Adrenal gland (tissue), 5 donors: ENCODE measurements at regions not wholly inside any gene's neighbourhood (a gene's known extent, or its start where the extent isn't known, plus 50 kb on each side); places are given as distances from the start of the nearest gene placed in this dataset.

ENCODE experiments used
- CTCF ChIP-seq, 6 experiments: fragments of 450-650 bp in 4 of 6; fragments of 200-600 bp in 2 of 6; sonication (generic) in 1 of 6; IDR thresholded peaks; 1 replicate in 5 of 6; 2 replicates in 1 of 6; pipeline versions ENCODE4 v1.5.1 to v1.8.0; 2016 to 2021; ENCODE audit warnings: antibody characterized with exemption in 6 of 6, mild to moderate bottlenecking in 2 of 6, moderate library complexity in 1 of 6
- POLR2A ChIP-seq, 2 donors: fragments of 450-650 bp; IDR thresholded peaks; one replicate each; pipeline ENCODE4 v1.6.1; 2017; ENCODE audit warnings: antibody characterized with exemption in 2 of 2, mild to moderate bottlenecking in 2 of 2, moderate library complexity in 1 of 2
- donor health status: DM: no; HTN: no; CAD: no.

GRCh38 chr16:73536931-73537330 is 489.0 kb upstream of the ZFHX3 start:
- TF ChIP-seq POLR2A (IDR thresholded peaks at IDR 0.05) (no peak), CTCF (IDR thresholded peaks at IDR 0.05) (no peak)
